Psoas muscle (tissue), 7 donors: ENCODE measurements at regions not wholly inside any gene's neighbourhood (a gene's known extent, or its start where the extent isn't known, plus 50 kb on each side); places are given as distances from the start of the nearest gene placed in this dataset.

Experiments
- ATAC-seq, 4 donors: fragments of 200-7000 bp; cut with Tn5 transposase; one replicate each; pipeline ENCODE4 v1.9.1; 2020; ENCODE audit warnings: moderate library complexity in 3 of 4, mild to moderate bottlenecking in 2 of 4
- DNase-seq, 2 donors: peaks; one replicate each; pipeline ENCODE4 v3.0.0-alpha.2; 2020
- H3K27ac ChIP-seq: fragments of 200-600 bp; one replicate; pipeline ENCODE4 v1.8.0; 2022
- H3K27me3 ChIP-seq, 3 donors: fragments of 200-600 bp in 1 of 3; one replicate each; pipeline versions ENCODE4 v1.6.1 to v1.8.0; 2013 to 2022; ENCODE audit warnings: low read length in 2 of 3, mild to moderate bottlenecking in 2 of 3, moderate library complexity in 1 of 3; ENCODE audit not compliant: insufficient read depth in 3 of 3
- H3K36me3 ChIP-seq, 2 donors: fragments of 200-600 bp in 1 of 2; one replicate each; pipeline versions ENCODE4 v1.6.1 to v1.8.0; 2013 to 2022; ENCODE audit warnings: low read depth in 1 of 2, mild to moderate bottlenecking in 1 of 2, moderate library complexity in 1 of 2; ENCODE audit not compliant: insufficient read depth in 1 of 2
- H3K4me1 ChIP-seq: fragments of 200-600 bp; one replicate; pipeline ENCODE4 v1.8.0; 2022
- H3K4me3 ChIP-seq: fragments of 200-600 bp; one replicate; pipeline ENCODE4 v1.8.0; 2022; ENCODE audit warnings: mild to moderate bottlenecking
- H3K9me3 ChIP-seq: fragments of 200-600 bp; one replicate; pipeline ENCODE4 v1.8.0; 2022
- WGBS, 3 donors: extraction: QIAGEN DNeasy Blood & Tissue Kit; methylation state at CpG; one replicate each; pipeline versions ENCODE4 v1.1.6 to v1.1.7; 2013; 5-methylcytosine and 5-hydroxymethylcytosine counted together
- intact Hi-C, 2 donors: fragments of 100-400 bp; cut with DNase I; formaldehyde crosslinking; loops; one replicate each; pipeline versions ENCODE4 v1.11.0 to v1.14.2; 2022
- TF ChIP-seq, protein P1 (sequence below): fragments of 200-600 bp; IDR thresholded peaks from one replicate; pipeline ENCODE4 v1.8.0; 2022; ENCODE audit warnings: antibody characterized with exemption
- donor health status: healthy with polysubstance abuse.
- donor health status: DM: no; HTN: no; CAD: no; lungs with moderate emphysema.
- donor health status: Bipolar disorder and iron deficiency.
- donor health status: healthy.
- donor health status: DM: yes; HTN: yes; CAD: no.
- donor health status: DM: no; HTN: no; CAD: no.
- donor health status: DM: yes; HTN: yes; CAD: no.

DNA sequence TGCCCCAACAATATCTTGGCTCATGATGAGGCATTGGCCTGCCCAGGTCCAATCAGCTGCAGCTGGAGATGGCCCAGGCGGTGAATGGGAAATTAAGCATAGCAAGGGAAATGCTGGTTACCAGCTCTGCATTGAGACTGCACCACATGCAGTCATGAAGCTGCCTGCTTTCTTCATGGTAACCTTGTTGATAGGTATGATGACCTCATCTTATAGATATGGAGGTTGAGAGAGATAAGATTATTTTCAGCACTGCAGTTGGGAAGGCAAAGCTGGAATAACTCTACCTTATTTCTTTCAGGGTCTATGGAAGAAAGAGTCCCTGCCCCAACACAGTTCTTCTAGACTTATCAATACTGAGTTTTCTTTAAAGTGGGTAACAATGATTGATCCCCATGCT lies 180.1 kb downstream of the ICE1 start:
- intact Hi-C loops, result no loop called here
- Histone ChIP-seq H3K9me3 (no peaks in the 10 kb centered on the region), H3K4me1 (no peaks in the 10 kb centered on the region), H3K27ac (no peak overlapping the region), H3K27me3 (peaks cover 0 to 2% (median 0%) of the 10 kb centered on the region in 3 donors), H3K36me3 (no peaks in the 10 kb centered on the region), H3K4me3 (no peak overlapping the region)
- WGBS, 3 donors, result 89 to 100% (median 95%) methylated on average over 1 of the region's 1 CpG
- DNase-seq (no peak), ATAC-seq (no peak)
- TF ChIP-seq, protein P1, sequence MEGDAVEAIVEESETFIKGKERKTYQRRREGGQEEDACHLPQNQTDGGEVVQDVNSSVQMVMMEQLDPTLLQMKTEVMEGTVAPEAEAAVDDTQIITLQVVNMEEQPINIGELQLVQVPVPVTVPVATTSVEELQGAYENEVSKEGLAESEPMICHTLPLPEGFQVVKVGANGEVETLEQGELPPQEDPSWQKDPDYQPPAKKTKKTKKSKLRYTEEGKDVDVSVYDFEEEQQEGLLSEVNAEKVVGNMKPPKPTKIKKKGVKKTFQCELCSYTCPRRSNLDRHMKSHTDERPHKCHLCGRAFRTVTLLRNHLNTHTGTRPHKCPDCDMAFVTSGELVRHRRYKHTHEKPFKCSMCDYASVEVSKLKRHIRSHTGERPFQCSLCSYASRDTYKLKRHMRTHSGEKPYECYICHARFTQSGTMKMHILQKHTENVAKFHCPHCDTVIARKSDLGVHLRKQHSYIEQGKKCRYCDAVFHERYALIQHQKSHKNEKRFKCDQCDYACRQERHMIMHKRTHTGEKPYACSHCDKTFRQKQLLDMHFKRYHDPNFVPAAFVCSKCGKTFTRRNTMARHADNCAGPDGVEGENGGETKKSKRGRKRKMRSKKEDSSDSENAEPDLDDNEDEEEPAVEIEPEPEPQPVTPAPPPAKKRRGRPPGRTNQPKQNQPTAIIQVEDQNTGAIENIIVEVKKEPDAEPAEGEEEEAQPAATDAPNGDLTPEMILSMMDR, result no peak

DNA sequence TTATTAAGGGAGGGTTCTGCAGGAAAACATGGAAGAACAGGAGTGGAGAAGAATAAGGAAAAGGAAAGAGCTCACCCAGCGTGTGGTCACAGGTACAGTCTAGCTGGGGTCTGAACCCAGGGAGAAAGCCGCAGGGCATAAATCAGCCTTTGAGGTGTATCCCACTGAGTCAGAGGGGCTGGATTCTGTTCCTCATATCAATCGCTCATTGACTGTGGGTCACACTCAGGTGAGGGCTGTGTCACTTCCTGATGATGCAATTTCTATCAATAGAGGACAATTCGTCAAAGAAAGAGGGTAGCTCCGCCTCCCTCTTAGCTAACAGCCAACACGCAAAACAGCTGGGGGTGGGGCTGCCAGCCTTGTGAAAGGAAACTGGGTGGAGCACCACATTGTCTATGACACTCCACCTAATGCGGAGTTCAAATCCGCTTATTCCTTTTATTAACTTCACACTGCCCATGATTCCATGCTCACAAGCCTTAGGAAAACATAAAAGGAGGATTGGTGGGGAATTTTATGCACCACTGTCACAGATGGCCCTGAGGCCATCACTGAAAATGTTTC lies 176.2 kb downstream of the ICE1 start:
- Histone ChIP-seq H3K27me3 (peaks cover 0 to 2% (median 0%) of the 10 kb centered on the region in 3 donors), H3K4me3 (no peak overlapping the region), H3K27ac (no peak overlapping the region), H3K9me3 (no peaks in the 10 kb centered on the region), H3K4me1 (peaks cover 3% of the 10 kb centered on the region), H3K36me3 (no peaks in the 10 kb centered on the region)
- ATAC-seq, result no peak
- 79 to 85% (median 81%) methylated on average over 8 of the region's 8 CpGs for WGBS, 3 donors
- TF ChIP-seq, protein P1, result no peak
- no peak for DNase-seq
- intact Hi-C loops, result no loop called here

DNA sequence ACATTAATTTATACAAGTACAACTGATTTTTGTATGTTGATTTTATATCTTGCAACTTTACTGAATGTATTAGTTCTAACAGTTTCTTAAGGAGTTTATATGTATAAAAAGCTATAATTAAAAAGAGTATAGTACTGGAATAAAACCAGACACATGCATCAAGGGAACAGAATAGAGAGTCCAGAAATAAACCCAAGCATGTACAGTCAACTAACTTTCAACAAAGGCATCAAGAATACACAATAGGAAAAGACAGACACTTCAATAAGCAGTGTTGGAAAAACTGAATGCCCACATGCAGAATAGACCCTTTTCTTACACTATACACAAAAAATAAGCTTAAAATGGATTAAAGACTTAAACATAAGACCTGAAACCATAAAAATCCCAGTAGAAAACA lies 170.9 kb downstream of the ICE1 start:
- Histone ChIP-seq H3K36me3 (no peaks in the 10 kb centered on the region), H3K27me3 (no peaks in the 10 kb centered on the region), H3K4me1 (peaks cover 3% of the 10 kb centered on the region), H3K4me3 (no peak overlapping the region), H3K27ac (no peak overlapping the region), H3K9me3 (no peaks in the 10 kb centered on the region)
- intact Hi-C loops, result no loop called here
- DNase-seq (no peak), ATAC-seq (no peak)
- TF ChIP-seq, protein P1, result no peak

DNA sequence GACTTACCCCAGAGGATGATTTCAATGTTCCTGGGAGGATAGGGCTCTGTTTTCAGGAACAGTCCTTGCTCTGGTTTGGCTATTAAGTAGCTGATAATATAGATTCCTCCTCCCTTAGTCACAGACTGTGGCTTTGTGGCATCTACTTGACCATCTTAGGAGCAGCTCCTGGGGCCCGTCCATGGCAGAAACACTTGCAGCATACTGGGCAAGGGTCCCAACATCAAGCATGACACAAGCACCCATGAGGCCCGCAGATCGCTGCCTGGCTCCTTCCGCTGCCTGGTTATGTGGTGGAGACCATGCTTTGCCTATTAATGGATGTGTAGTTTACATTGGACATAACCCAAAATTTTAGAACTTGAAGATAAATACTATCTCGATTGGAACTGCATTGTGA lies 170.1 kb downstream of the ICE1 start:
- ATAC-seq (no peak), DNase-seq (no peak)
- Histone ChIP-seq H3K36me3 (no peaks in the 10 kb centered on the region), H3K4me1 (peaks cover 3% of the 10 kb centered on the region), H3K4me3 (no peak overlapping the region), H3K27me3 (no peaks in the 10 kb centered on the region), H3K27ac (no peak overlapping the region), H3K9me3 (no peaks in the 10 kb centered on the region)
- TF ChIP-seq, protein P1, result no peak
- WGBS, 3 donors, result 68 to 70% (median 70%) methylated on average over 5 of the region's 5 CpGs
- intact Hi-C loops, result no loop called here

DNA sequence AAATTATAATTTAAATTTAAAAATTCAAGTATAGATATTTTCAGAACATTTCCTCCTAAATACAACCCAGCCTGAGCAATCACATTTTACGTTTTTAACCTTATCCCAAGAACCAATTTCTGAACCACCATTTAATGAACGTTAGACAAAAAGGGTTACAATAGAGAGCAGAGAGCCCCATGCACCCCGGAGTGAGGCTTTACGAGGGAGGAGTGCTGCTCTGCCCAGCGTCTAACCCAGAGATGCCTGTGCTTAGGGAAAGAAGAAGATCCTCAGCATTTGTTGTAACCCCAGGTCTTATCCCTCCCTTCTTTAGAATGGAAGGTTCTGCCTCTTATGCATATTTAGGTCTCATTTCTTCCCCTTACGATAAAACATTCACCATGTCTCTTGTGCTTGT lies 169.1 kb downstream of the ICE1 start:
- Histone ChIP-seq H3K4me1 (peaks cover 3% of the 10 kb centered on the region), H3K36me3 (no peaks in the 10 kb centered on the region), H3K4me3 (no peak overlapping the region), H3K9me3 (no peaks in the 10 kb centered on the region), H3K27ac (no peak overlapping the region), H3K27me3 (no peaks in the 10 kb centered on the region)
- WGBS, 3 donors, result 68 to 73% (median 69%) methylated on average over 6 of the region's 6 CpGs
- DNase-seq (no peak), ATAC-seq (no peak)
- TF ChIP-seq, protein P1, result no peak
- intact Hi-C loops, result no loop called here
